NAMALWA (cell line): ENCODE measurements at regions not wholly inside any gene's neighbourhood (a gene's known extent, or its start where the extent isn't known, plus 50 kb on each side); places are given as distances from the start of the nearest gene placed in this dataset.

Experiments used
- DNase-seq: peaks from one replicate; pipeline ENCODE4 v3.0.0-alpha.2; 2015; ENCODE audit warnings: low spot score

- no peak for DNase-seq
These were observed 77.8 kb downstream of the VCPKMT start for GRCh38 chr14:50038398-50039119.

GRCh38 chr14:50039120-50039517 is 77.3 kb downstream of the VCPKMT start:
- DNase-seq = no peak

- DNase-seq = no peak
These were observed 76.5 kb downstream of the VCPKMT start for GRCh38 chr14:50039734-50040400.

- DNase-seq = no peak
These were observed 76.0 kb downstream of the VCPKMT start for GRCh38 chr14:50040401-50040775.

GRCh38 chr14:50040895-50041465 is 75.4 kb downstream of the VCPKMT start:
- DNase-seq = no peak

- no peak for DNase-seq
These were observed 74.4 kb downstream of the VCPKMT start for GRCh38 chr14:50041980-50042379.

GRCh38 chr14:50044042-50044651 is 72.2 kb downstream of the VCPKMT start:
- no peak for DNase-seq

GRCh38 chr14:50045039-50045711 is 71.2 kb downstream of the VCPKMT start:
- no peak for DNase-seq

GRCh38 chr14:50045837-50046236 is 70.5 kb downstream of the VCPKMT start:
- no peak for DNase-seq

GRCh38 chr14:50047274-50047676 is 69.1 kb downstream of the VCPKMT start:
- no peak for DNase-seq

- DNase-seq = no peak
These were observed 67.3 kb downstream of the VCPKMT start for GRCh38 chr14:50049093-50049492.

- no peak for DNase-seq
These were observed 66.4 kb downstream of the VCPKMT start for GRCh38 chr14:50049703-50050570.

GRCh38 chr14:50051106-50051505 is 65.3 kb downstream of the VCPKMT start:
- DNase-seq = no peak

- DNase-seq = no peak
These were observed 64.7 kb downstream of the VCPKMT start for GRCh38 chr14:50051706-50052105.

- no peak for DNase-seq
These were observed 63.9 kb downstream of the VCPKMT start for GRCh38 chr14:50052517-50052916.

GRCh38 chr14:50053935-50054334 is 62.4 kb downstream of the VCPKMT start:
- DNase-seq = no peak

GRCh38 chr14:50055461-50056228 is 60.7 kb downstream of the VCPKMT start:
- DNase-seq = peak; percentile 6

GRCh38 chr14:50056435-50056834 is 59.9 kb downstream of the VCPKMT start:
- DNase-seq = no peak

- DNase-seq = no peak
These were observed 59.0 kb downstream of the VCPKMT start for GRCh38 chr14:50057331-50057730.

- no peak for DNase-seq
These were observed 58.3 kb downstream of the VCPKMT start for GRCh38 chr14:50058113-50058512.
